Neural progenitor cell (in vitro differentiated cells): ENCODE measurements at regions not wholly inside any gene's neighbourhood (a gene's known extent, or its start where the extent isn't known, plus 50 kb on each side); places are given as distances from the start of the nearest gene placed in this dataset.

Source experiments
- DNase-seq: peaks from one replicate; pipeline ENCODE4 v3.0.0-alpha.2; 2016; ENCODE audit warnings: low spot score
- H2AFZ ChIP-seq: fragments of 200-600 bp; sonication (generic); replicated peaks from 2 replicates; pipeline ENCODE4 v1.6.1; 2016; ENCODE audit warnings: antibody characterized with exemption
- H3F3A ChIP-seq: fragments of 200-600 bp; sonication (generic); 2 replicates; pipeline ENCODE4 v1.6.1; 2016; ENCODE audit warnings: antibody characterized with exemption, low read depth
- H3K27ac ChIP-seq: fragments of 200-600 bp; sonication (generic); 2 replicates; pipeline ENCODE4 v1.5.1; 2016; ENCODE audit warnings: mild to moderate bottlenecking
- H3K27me3 ChIP-seq: fragments of 200-600 bp; sonication (generic); 2 replicates; pipeline ENCODE4 v1.6.1; 2016; ENCODE audit warnings: mild to moderate bottlenecking, moderate library complexity
- H3K36me3 ChIP-seq: fragments of 200-600 bp; sonication (generic); 2 replicates; pipeline ENCODE4 v1.5.1; 2016
- H3K4me1 ChIP-seq: fragments of 200-600 bp; sonication (generic); 2 replicates; pipeline ENCODE4 v1.6.1; 2016; ENCODE audit warnings: mixed run types
- H3K4me2 ChIP-seq: fragments of 200-600 bp; sonication (generic); 2 replicates; pipeline ENCODE4 v1.6.1; 2016
- H3K4me3 ChIP-seq: fragments of 200-600 bp; sonication (generic); 2 replicates; pipeline ENCODE4 v1.5.1; 2016
- H3K79me2 ChIP-seq: fragments of 200-600 bp; sonication (generic); 2 replicates; pipeline ENCODE4 v1.6.1; 2016; ENCODE audit warnings: low read depth
- H3K9ac ChIP-seq: fragments of 200-600 bp; sonication (generic); 2 replicates; pipeline ENCODE4 v1.6.1; 2016
- H3K9me3 ChIP-seq: fragments of 200-600 bp; sonication (generic); 2 replicates; pipeline ENCODE4 v1.5.1; 2016; ENCODE audit warnings: low read depth
- H4K20me1 ChIP-seq: fragments of 200-600 bp; sonication (generic); 2 replicates; pipeline ENCODE4 v1.6.1; 2016; ENCODE audit warnings: low read depth
- H3K27ac Mint-ChIP-seq: 3 replicates; pipeline ENCODE4 v1.8.0; 2021; ENCODE audit warnings: mixed read lengths
- H3K27me3 Mint-ChIP-seq: 2 replicates; pipeline ENCODE4 v1.8.0; 2022; ENCODE audit warnings: low read depth, mild to moderate bottlenecking, inconsistent platforms, moderate library complexity, mixed read lengths; ENCODE audit not compliant: insufficient read depth
- H3K36me3 Mint-ChIP-seq: 3 replicates; pipeline ENCODE4 v1.8.0; 2021; ENCODE audit warnings: mixed read lengths
- H3K4me1 Mint-ChIP-seq: 3 replicates; pipeline ENCODE4 v1.8.0; 2021; ENCODE audit warnings: mixed read lengths
- H3K4me3 Mint-ChIP-seq: 3 replicates; pipeline ENCODE4 v1.8.0; 2021; ENCODE audit warnings: mild to moderate bottlenecking, moderate library complexity, mixed read lengths
- H3K9me3 Mint-ChIP-seq: 3 replicates; pipeline ENCODE4 v1.8.0; 2020; ENCODE audit warnings: mixed read lengths
- EZH2 ChIP-seq: fragments of 200-600 bp; sonication (generic); IDR thresholded peaks from 2 replicates; pipeline ENCODE4 v1.6.1; 2017; ENCODE audit warnings: antibody characterized with exemption, mild to moderate bottlenecking, moderate library complexity
- EZH2phosphoT487 ChIP-seq: fragments of 200-600 bp; sonication (generic); IDR thresholded peaks from 2 replicates; pipeline ENCODE4 v1.6.1; 2017; ENCODE audit warnings: antibody characterized with exemption
- TF ChIP-seq, protein P1 (sequence below): fragments of 200-600 bp; sonication (generic); IDR thresholded peaks from 2 replicates; pipeline ENCODE4 v1.5.1; 2017; ENCODE audit warnings: antibody characterized with exemption, mild to moderate bottlenecking

DNA sequence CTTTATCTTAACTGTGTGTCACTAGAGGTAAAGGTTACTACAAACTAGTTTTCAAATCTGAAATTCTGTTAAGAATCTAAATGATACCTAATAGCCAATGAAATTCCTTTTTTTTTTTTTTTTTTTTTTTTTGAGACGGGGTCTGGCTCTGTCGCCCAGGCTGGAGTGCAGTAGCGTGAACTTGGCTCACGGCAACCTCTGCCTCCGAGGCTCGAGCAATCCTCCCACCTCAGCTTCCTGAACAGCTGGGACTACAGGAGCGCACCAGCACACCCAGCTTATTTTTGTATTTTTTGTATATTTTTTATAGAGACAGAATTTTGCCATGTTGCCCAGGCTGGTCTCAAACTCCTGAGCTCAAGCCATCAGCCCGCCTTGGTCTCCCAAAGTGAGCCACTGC lies 160.3 kb upstream of the NEBL start:
- H3K4me2 ChIP-seq, result no peak overlapping the region
- H3K4me3 ChIP-seq, result no peak overlapping the region
- H3K27ac Mint-ChIP-seq, result no peak overlapping the region
- H3K79me2 ChIP-seq, result peaks cover 50% of the 10 kb centered on the region
- peaks cover 24% of the 10 kb centered on the region for H3K9me3 Mint-ChIP-seq
- H3F3A ChIP-seq, result peaks cover 3% of the 10 kb centered on the region
- no peak overlapping the region for H3K27ac ChIP-seq
- H3K4me1 ChIP-seq, result peaks cover 20% of the 10 kb centered on the region
- H3K27me3 ChIP-seq, result no peaks in the 10 kb centered on the region
- H3K4me1 Mint-ChIP-seq, result peaks cover 11% of the 10 kb centered on the region
- H3K36me3 Mint-ChIP-seq, result peaks cover 18% of the 10 kb centered on the region
- H3K36me3 ChIP-seq, result no peaks in the 10 kb centered on the region
- no peaks in the 10 kb centered on the region for H3K27me3 Mint-ChIP-seq
- DNase-seq, result no peak
- TF ChIP-seq EZH2phosphoT487 (no peak), EZH2 (no peak)
- TF ChIP-seq, protein P1, sequence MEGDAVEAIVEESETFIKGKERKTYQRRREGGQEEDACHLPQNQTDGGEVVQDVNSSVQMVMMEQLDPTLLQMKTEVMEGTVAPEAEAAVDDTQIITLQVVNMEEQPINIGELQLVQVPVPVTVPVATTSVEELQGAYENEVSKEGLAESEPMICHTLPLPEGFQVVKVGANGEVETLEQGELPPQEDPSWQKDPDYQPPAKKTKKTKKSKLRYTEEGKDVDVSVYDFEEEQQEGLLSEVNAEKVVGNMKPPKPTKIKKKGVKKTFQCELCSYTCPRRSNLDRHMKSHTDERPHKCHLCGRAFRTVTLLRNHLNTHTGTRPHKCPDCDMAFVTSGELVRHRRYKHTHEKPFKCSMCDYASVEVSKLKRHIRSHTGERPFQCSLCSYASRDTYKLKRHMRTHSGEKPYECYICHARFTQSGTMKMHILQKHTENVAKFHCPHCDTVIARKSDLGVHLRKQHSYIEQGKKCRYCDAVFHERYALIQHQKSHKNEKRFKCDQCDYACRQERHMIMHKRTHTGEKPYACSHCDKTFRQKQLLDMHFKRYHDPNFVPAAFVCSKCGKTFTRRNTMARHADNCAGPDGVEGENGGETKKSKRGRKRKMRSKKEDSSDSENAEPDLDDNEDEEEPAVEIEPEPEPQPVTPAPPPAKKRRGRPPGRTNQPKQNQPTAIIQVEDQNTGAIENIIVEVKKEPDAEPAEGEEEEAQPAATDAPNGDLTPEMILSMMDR, result no peak
- no peak overlapping the region for H3K9ac ChIP-seq
- no peaks in the 10 kb centered on the region for H4K20me1 ChIP-seq
- H3K4me3 Mint-ChIP-seq, result no peak overlapping the region
- H2AFZ ChIP-seq, result no peak overlapping the region
- H3K9me3 ChIP-seq, result no peaks in the 10 kb centered on the region

DNA sequence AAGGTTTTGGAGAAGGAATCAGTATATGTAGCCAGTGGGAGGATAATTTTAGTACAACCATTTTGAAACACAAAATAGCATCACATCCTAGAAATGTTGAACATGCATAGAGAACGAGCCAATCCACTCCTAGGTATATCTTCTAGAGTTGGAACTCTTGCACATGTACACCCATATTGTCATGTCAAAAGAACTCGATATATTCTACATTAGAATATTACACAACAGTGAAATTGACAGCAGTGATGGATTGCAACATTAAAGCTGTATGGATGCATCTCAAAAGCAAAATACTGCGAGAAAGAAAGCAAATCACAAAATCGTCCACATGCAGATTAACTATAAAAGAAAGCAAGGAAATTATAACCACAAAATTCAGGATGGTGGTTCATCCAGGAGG lies 159.3 kb upstream of the NEBL start:
- Histone ChIP-seq H3K9me3 (no peaks in the 10 kb centered on the region), H3F3A (peaks cover 3% of the 10 kb centered on the region), H3K4me1 (peaks cover 14% of the 10 kb centered on the region), H2AFZ (no peak overlapping the region), H3K4me2 (no peak overlapping the region), H3K27me3 (no peaks in the 10 kb centered on the region), H3K27ac (no peak overlapping the region), H3K36me3 (no peaks in the 10 kb centered on the region), H3K4me3 (no peak overlapping the region), H3K79me2 (peaks cover 50% of the 10 kb centered on the region), H4K20me1 (no peaks in the 10 kb centered on the region), H3K9ac (no peak overlapping the region)
- peaks cover 6% of the 10 kb centered on the region for H3K4me1 Mint-ChIP-seq
- H3K4me3 Mint-ChIP-seq, result no peak overlapping the region
- DNase-seq, result no peak
- no peaks in the 10 kb centered on the region for H3K27me3 Mint-ChIP-seq
- peaks cover 32% of the 10 kb centered on the region for H3K9me3 Mint-ChIP-seq
- H3K36me3 Mint-ChIP-seq, result peaks cover 26% of the 10 kb centered on the region
- no peak overlapping the region for H3K27ac Mint-ChIP-seq
- TF ChIP-seq EZH2phosphoT487, result no peak
- no peak for TF ChIP-seq EZH2
- TF ChIP-seq, protein P1, result no peak

DNA sequence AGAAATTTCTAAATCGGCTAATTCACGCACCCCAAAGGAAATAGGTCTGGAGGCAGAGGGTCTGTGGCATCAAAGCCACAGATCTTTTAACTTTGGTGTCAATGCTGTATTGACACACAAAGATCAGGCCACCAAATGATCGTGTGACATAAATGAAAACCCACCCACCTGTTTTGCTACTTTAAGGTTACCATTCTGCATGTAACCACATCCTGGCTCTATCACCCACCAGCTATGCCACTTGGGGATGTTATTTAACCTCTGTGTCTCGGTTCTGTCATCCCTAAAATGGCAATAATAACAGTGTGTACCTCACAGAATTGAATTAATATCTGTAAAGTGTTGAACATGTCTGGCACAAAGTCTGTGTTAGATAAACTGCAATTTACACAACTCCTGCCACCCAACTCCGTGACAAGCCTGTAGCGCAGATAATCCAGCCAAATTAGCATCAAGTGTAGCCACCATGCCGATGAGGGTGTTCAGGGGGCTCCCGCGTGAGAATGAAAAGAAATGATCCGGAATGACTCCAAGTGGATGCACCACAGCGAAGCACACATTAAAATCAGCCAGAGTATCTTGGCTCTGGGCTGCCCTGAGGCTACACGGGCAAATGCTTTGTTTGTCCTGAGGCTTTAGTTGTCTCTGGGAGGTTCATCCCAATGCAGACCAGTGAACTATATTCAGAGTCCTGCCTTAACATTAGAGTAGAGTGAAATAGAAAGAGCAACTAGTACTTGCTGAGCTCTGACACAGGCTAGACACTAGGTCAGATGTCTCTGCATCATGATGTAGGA lies 158.4 kb upstream of the NEBL start:
- Mint-ChIP-seq H3K27me3 (no peaks in the 10 kb centered on the region), H3K27ac (no peak overlapping the region), H3K36me3 (peaks cover 32% of the 10 kb centered on the region), H3K9me3 (peaks cover 38% of the 10 kb centered on the region), H3K4me3 (no peak overlapping the region), H3K4me1 (peaks cover 6% of the 10 kb centered on the region)
- Histone ChIP-seq H3F3A (peaks cover 3% of the 10 kb centered on the region), H4K20me1 (no peaks in the 10 kb centered on the region), H3K4me1 (peaks cover 10% of the 10 kb centered on the region), H2AFZ (no peak overlapping the region), H3K27ac (no peak overlapping the region), H3K9ac (no peak overlapping the region), H3K36me3 (no peaks in the 10 kb centered on the region), H3K4me3 (no peak overlapping the region), H3K79me2 (peaks cover 46% of the 10 kb centered on the region), H3K4me2 (no peak overlapping the region), H3K27me3 (no peaks in the 10 kb centered on the region), H3K9me3 (no peaks in the 10 kb centered on the region)
- TF ChIP-seq, protein P1, result no peak
- TF ChIP-seq EZH2phosphoT487 (no peak), EZH2 (no peak)
- DNase-seq, result peak; percentile 24
